DND-41 (cell line): ENCODE measurements at regions not wholly inside any gene's neighbourhood (a gene's known extent, or its start where the extent isn't known, plus 50 kb on each side); places are given as distances from the start of the nearest gene placed in this dataset.

ENCODE experiments used
- EZH2 ChIP-seq: IDR thresholded peaks from 3 replicates; pipeline ENCODE4 v1.6.1; 2012; ENCODE audit warnings: borderline replicate concordance, low read depth, mild to moderate bottlenecking, moderate library complexity, low read length, inconsistent platforms; ENCODE audit not compliant: severe bottlenecking
- TF ChIP-seq, protein P1 (sequence below): IDR thresholded peaks from 2 replicates; pipeline ENCODE4 v1.5.1; 2012; ENCODE audit warnings: borderline replicate concordance, low read length, moderate library complexity, mild to moderate bottlenecking; ENCODE audit not compliant: poor library complexity, severe bottlenecking; ENCODE audit errors: extremely low read depth

DNA sequence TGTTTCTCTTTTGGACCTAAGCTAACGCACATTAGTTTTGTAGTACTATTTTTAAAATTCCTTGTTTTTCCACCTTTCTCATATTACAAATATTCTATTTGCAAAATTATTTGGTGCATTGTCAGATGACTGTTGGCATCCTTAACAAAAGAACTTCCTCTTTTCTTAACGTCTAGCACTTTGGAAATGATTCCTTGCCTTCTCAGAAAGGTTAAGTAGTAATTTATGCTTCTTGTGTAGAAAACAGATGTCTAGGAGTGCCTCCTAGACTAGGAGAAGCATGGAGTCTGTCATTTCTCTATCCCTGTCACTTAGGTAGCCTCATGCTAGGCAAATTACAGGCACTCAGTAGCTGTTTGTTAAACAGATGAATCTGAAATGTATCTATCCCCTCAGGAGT lies 64.4 kb downstream of the HSPA13 start:
- TF ChIP-seq, protein P1, sequence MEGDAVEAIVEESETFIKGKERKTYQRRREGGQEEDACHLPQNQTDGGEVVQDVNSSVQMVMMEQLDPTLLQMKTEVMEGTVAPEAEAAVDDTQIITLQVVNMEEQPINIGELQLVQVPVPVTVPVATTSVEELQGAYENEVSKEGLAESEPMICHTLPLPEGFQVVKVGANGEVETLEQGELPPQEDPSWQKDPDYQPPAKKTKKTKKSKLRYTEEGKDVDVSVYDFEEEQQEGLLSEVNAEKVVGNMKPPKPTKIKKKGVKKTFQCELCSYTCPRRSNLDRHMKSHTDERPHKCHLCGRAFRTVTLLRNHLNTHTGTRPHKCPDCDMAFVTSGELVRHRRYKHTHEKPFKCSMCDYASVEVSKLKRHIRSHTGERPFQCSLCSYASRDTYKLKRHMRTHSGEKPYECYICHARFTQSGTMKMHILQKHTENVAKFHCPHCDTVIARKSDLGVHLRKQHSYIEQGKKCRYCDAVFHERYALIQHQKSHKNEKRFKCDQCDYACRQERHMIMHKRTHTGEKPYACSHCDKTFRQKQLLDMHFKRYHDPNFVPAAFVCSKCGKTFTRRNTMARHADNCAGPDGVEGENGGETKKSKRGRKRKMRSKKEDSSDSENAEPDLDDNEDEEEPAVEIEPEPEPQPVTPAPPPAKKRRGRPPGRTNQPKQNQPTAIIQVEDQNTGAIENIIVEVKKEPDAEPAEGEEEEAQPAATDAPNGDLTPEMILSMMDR, result no peak
- no peak for TF ChIP-seq EZH2
